GM12878 (cell line): ENCODE measurements at regions not wholly inside any gene's neighbourhood (a gene's known extent, or its start where the extent isn't known, plus 50 kb on each side); places are given as distances from the start of the nearest gene placed in this dataset.

Source experiments
- ATAC-seq: fragments of 200-7000 bp; cut with Tn5 transposase; 3 replicates; pipeline ENCODE4 v1.9.1; 2020; ENCODE audit warnings: mild to moderate bottlenecking, moderate library complexity
- BruUV-seq: library from RNA; stranded (reverse); fragments of 400-500 nt; replicated peaks from 2 replicates; lab custom pipeline; 2021; lab: Mats Ljungman, UMichigan
- CTCF ChIA-PET: fragments of 300-600 bp; sonication (Branson Sonifier 250); formaldehyde crosslinking; extraction: SDS; loops from one replicate; lab custom pipeline; 2021; ENCODE audit warnings: inconsistent platforms; lab: Yijun Ruan, JAX
- POLR2A ChIA-PET: fragments of 350-600 bp; formaldehyde crosslinking; extraction: SDS; loops from one replicate; lab custom pipeline; 2021; ENCODE audit warnings: inconsistent platforms; lab: Charles Lee
- RAD21 ChIA-PET: fragments of 300-600 bp; sonication (Branson Sonifier 250); formaldehyde crosslinking; loops from one replicate; lab custom pipeline; 2023; ENCODE audit warnings: antibody characterized with exemption; ENCODE audit not compliant: unreplicated experiment; lab: Charles Lee
- SMC1A ChIA-PET: fragments of 300-600 bp; sonication (Branson Sonifier 250); formaldehyde crosslinking; loops from one replicate; lab custom pipeline; 2023; ENCODE audit not compliant: unreplicated experiment, uncharacterized antibody; lab: Charles Lee
- DNase-seq: peaks from one replicate; pipeline ENCODE4 v3.0.0-alpha.2; 2011; ENCODE audit warnings: low read depth, low spot score
- FAIRE-seq: peaks from 3 replicates; lab custom pipeline; 2011; peaks lifted over from hg19 to GRCh38; lab: Jason Lieb, UNC
- H2AFZ ChIP-seq: 2 replicates; pipeline ENCODE4 v1.6.0; 2011; ENCODE audit warnings: low read depth, low read length, control low read depth; ENCODE audit not compliant: control insufficient read depth
- H3K27ac ChIP-seq: 2 replicates; pipeline ENCODE4 v1.5.1; 2011; ENCODE audit warnings: control low read depth; ENCODE audit not compliant: control insufficient read depth, insufficient read depth
- H3K27me3 ChIP-seq, 2 experiments: replicated peaks in 1 of 2; 2 replicates each; pipeline versions ENCODE4 v1.6.0 to v1.6.1; 2011; ENCODE audit warnings: low read length in 1 of 2; ENCODE audit not compliant: control insufficient read depth in 2 of 2, insufficient read depth in 2 of 2
- H3K36me3 ChIP-seq, 2 experiments: 2 replicates each; pipeline ENCODE4 v1.5.1; 2011; ENCODE audit warnings: low read length in 1 of 2; ENCODE audit not compliant: control insufficient read depth in 2 of 2, insufficient read depth in 2 of 2
- H3K4me1 ChIP-seq: 2 replicates; pipeline ENCODE4 v1.6.1; 2011; ENCODE audit warnings: mild to moderate bottlenecking, low read length, moderate library complexity, mixed read lengths; ENCODE audit not compliant: control insufficient read depth, insufficient read depth
- H3K4me2 ChIP-seq: 2 replicates; pipeline ENCODE4 v1.6.0; 2011; ENCODE audit warnings: control low read depth; ENCODE audit not compliant: control insufficient read depth, insufficient read depth
- H3K4me3 ChIP-seq: fragments of 200-600 bp; sonication (generic); 2 replicates; pipeline ENCODE4 v1.5.1; 2016
- H3K79me2 ChIP-seq: 2 replicates; pipeline ENCODE4 v1.6.0; 2011; ENCODE audit warnings: low read length; ENCODE audit not compliant: control insufficient read depth, insufficient read depth
- H3K9ac ChIP-seq: 2 replicates; pipeline ENCODE4 v1.8.0; 2011; ENCODE audit warnings: low read length, control low read depth, mixed read lengths; ENCODE audit not compliant: control insufficient read depth, insufficient read depth
- H3K9me3 ChIP-seq: replicated peaks from 3 replicates; pipeline ENCODE4 v1.5.1; 2011; ENCODE audit warnings: mild to moderate bottlenecking, low read length; ENCODE audit not compliant: control insufficient read depth, insufficient read depth
- H4K20me1 ChIP-seq: 2 replicates; pipeline ENCODE4 v1.6.0; 2011; ENCODE audit not compliant: control insufficient read depth, insufficient read depth
- CTCF ChIP-seq, 3 experiments: IDR thresholded peaks in 2 of 3; conservative IDR thresholded peaks in 1 of 3; 2 replicates each; pipeline ENCODE4 v1.5.1; 2011; ENCODE audit warnings: low read depth in 3 of 3, low read length in 3 of 3, mild to moderate bottlenecking in 3 of 3, control low read depth in 2 of 3, moderate library complexity in 2 of 3, inconsistent platforms in 1 of 3, mixed read lengths in 1 of 3; ENCODE audit not compliant: control insufficient read depth in 2 of 3, insufficient read depth in 1 of 3; ENCODE audit errors: extremely low read depth in 1 of 3
- RAD51 ChIP-seq: fragments of 450-650 bp; IDR thresholded peaks from 2 replicates; pipeline ENCODE4 v1.6.1; 2016; ENCODE audit warnings: moderate library complexity, mild to moderate bottlenecking, inconsistent platforms
- ZNF687 ChIP-seq: fragments of 450-650 bp; IDR thresholded peaks from 2 replicates; pipeline ENCODE4 v1.6.1; 2017; ENCODE audit warnings: mild to moderate bottlenecking, moderate library complexity
- in situ Hi-C: fragments of 300-500 bp; cut with MboI; formaldehyde crosslinking; loops from 9 replicates; pipeline ENCODE4 v1.14.3; 2018; ENCODE audit warnings: mixed read lengths
- intact Hi-C: fragments of 100-400 bp; cut with micrococcal nuclease; formaldehyde crosslinking; loops from one replicate; pipeline ENCODE4 v1.14.2; 2022; ENCODE audit not compliant: unreplicated experiment

GRCh38 chr11:86177302-86177701 lies 67.3 kb upstream of the EED start:
- H3K27ac ChIP-seq = no peak overlapping the region
- no peaks in the 10 kb centered on the region for H3K79me2 ChIP-seq
- ChIA-PET RAD21 (interaction anchor here (0.6 to 1.1 kb wide), 2 partner anchors 9 to 14 kb away, joined by 3 read pairs; no protein-coding TSS in a partner anchor), CTCF (interaction anchor here (1.5 kb wide), 1 partner anchor 110 kb away, joined by 4 read pairs; no protein-coding TSS in a partner anchor), SMC1A (interaction anchor here (0.9 to 1.9 kb wide), 5 partner anchors 13 to 136 kb away, joined by 3 to 12 read pairs (median 4); no protein-coding TSS in a partner anchor), POLR2A (interaction anchor here (0.7 kb wide), 1 partner anchor 100 kb away, joined by 6 read pairs; no protein-coding TSS in a partner anchor)
- intact Hi-C loops = no loop called here
- no peak for DNase-seq
- H3K36me3 ChIP-seq = no peaks in the 10 kb centered on the region
- H3K9me3 ChIP-seq = no peaks in the 10 kb centered on the region
- no peaks in the 10 kb centered on the region for H4K20me1 ChIP-seq
- H3K27me3 ChIP-seq = no peaks in the 10 kb centered on the region
- H3K4me2 ChIP-seq = no peak overlapping the region
- in situ Hi-C loops = no loop called here
- no peak overlapping the region for H3K4me3 ChIP-seq
- H3K9ac ChIP-seq = no peak overlapping the region
- H3K4me1 ChIP-seq = no peaks in the 10 kb centered on the region
- ATAC-seq = peak; percentile 21
- TF ChIP-seq CTCF (IDR thresholded peaks at IDR 0.05 in 2 of 3, conservative IDR thresholded peaks at IDR 0.05 in 1 of 3; ENCODE audit: control insufficient read depth in 2 of 3, extremely low read depth in 1 of 3, insufficient read depth in 1 of 3, low read depth in 3 of 3, low read length in 3 of 3) (no peak), RAD51 (peak; percentile 52; the same call in 1 of the 2 replicates), ZNF687 (no peak)
- no peak overlapping the region for H2AFZ ChIP-seq
- no TSS peak for BruUV-seq
- no peak for FAIRE-seq
